ENCODE measurements at regions not wholly inside any gene's neighbourhood (a gene's known extent, or its start where the extent isn't known, plus 50 kb on each side); places are given as distances from the start of the nearest gene placed in this dataset.
"Not testable (repeated sequence)": the region's sequence is repeated elsewhere in the genome, so short reads cannot be mapped to it uniquely, and the experiment has no call there.

GRCh38 chr12:34405286-34406227, 383.3 kb downstream of the ALG10 start:
- Histone ChIP-seq H3K4me1 (ENCODE audit: insufficient read depth, poor library complexity, severe bottlenecking) (no peaks in the 10 kb centered on the region), H3K27ac (ENCODE audit: poor library complexity, severe bottlenecking) (no peak overlapping the region), H3K36me3 (ENCODE audit: low read depth) (no peaks in the 10 kb centered on the region), H3K9me3 (ENCODE audit: severe bottlenecking) (peaks cover 7% of the 10 kb centered on the region), H3K27me3 (ENCODE audit: insufficient read depth, poor library complexity, severe bottlenecking) (no peaks in the 10 kb centered on the region), H3K4me3 (ENCODE audit: severe bottlenecking) (no peak overlapping the region)
- ATAC-seq (ENCODE audit: low read depth) (no peak), DNase-seq (ENCODE audit: low spot score) (peak; percentile 29)
- no peak for TF ChIP-seq CTCF (IDR thresholded peaks at IDR 0.05; ENCODE audit: poor library complexity, severe bottlenecking)

- DNase-seq (ENCODE audit: low spot score) (peak; percentile 21), ATAC-seq (ENCODE audit: low read depth) (no peak)
- Histone ChIP-seq H3K36me3 (ENCODE audit: low read depth) (no peaks in the 10 kb centered on the region), H3K27me3 (ENCODE audit: insufficient read depth, poor library complexity, severe bottlenecking) (no peaks in the 10 kb centered on the region), H3K27ac (ENCODE audit: poor library complexity, severe bottlenecking) (no peak overlapping the region), H3K4me1 (ENCODE audit: insufficient read depth, poor library complexity, severe bottlenecking) (no peaks in the 10 kb centered on the region), H3K4me3 (ENCODE audit: severe bottlenecking) (no peak overlapping the region), H3K9me3 (ENCODE audit: severe bottlenecking) (peaks cover 6% of the 10 kb centered on the region)
- no peak for TF ChIP-seq CTCF (IDR thresholded peaks at IDR 0.05; ENCODE audit: poor library complexity, severe bottlenecking)
Measured at GRCh38 chr12:34406228-34406995, 384.1 kb downstream of the ALG10 start.

- H3K27ac ChIP-seq (ENCODE audit: poor library complexity, severe bottlenecking): no peak overlapping the region
- TF ChIP-seq CTCF (IDR thresholded peaks at IDR 0.05; ENCODE audit: poor library complexity, severe bottlenecking): no peak
- peaks cover 6% of the 10 kb centered on the region for H3K9me3 ChIP-seq (ENCODE audit: severe bottlenecking)
- no peaks in the 10 kb centered on the region for H3K27me3 ChIP-seq (ENCODE audit: insufficient read depth, poor library complexity, severe bottlenecking)
- DNase-seq (ENCODE audit: low spot score) (peak; percentile 20), ATAC-seq (ENCODE audit: low read depth) (no peak)
- H3K4me1 ChIP-seq (ENCODE audit: insufficient read depth, poor library complexity, severe bottlenecking): no peaks in the 10 kb centered on the region
- H3K4me3 ChIP-seq (ENCODE audit: severe bottlenecking): no peak overlapping the region
- no peaks in the 10 kb centered on the region for H3K36me3 ChIP-seq (ENCODE audit: low read depth)
Measured at GRCh38 chr12:34406996-34407300, 384.7 kb downstream of the ALG10 start.

GRCh38 chr12:34407813-34408212, 385.5 kb downstream of the ALG10 start:
- Histone ChIP-seq H3K4me3 (ENCODE audit: severe bottlenecking) (no peak overlapping the region), H3K4me1 (ENCODE audit: insufficient read depth, poor library complexity, severe bottlenecking) (no peaks in the 10 kb centered on the region), H3K9me3 (ENCODE audit: severe bottlenecking) (peaks cover 6% of the 10 kb centered on the region), H3K36me3 (ENCODE audit: low read depth) (no peaks in the 10 kb centered on the region), H3K27me3 (ENCODE audit: insufficient read depth, poor library complexity, severe bottlenecking) (no peaks in the 10 kb centered on the region), H3K27ac (ENCODE audit: poor library complexity, severe bottlenecking) (no peak overlapping the region)
- ATAC-seq (ENCODE audit: low read depth) (no peak), DNase-seq (ENCODE audit: low spot score) (no peak)
- no peak for TF ChIP-seq CTCF (IDR thresholded peaks at IDR 0.05; ENCODE audit: poor library complexity, severe bottlenecking)

- not testable (repeated sequence) for H3K9me3 ChIP-seq (ENCODE audit: severe bottlenecking)
Measured at GRCh38 chr12:34431509-34431908, 409.2 kb downstream of the ALG10 start.

More at GRCh38 chr12:34431509-34431908, 409.2 kb downstream of the ALG10 start:
- H3K4me3 ChIP-seq (ENCODE audit: severe bottlenecking); ATAC-seq (ENCODE audit: low read depth); DNase-seq (ENCODE audit: low spot score); H3K4me1 ChIP-seq (ENCODE audit: insufficient read depth, poor library complexity, severe bottlenecking); H3K36me3 ChIP-seq (ENCODE audit: low read depth); H3K27me3 ChIP-seq (ENCODE audit: insufficient read depth, poor library complexity, severe bottlenecking); H3K27ac ChIP-seq (ENCODE audit: poor library complexity, severe bottlenecking): not testable (repeated sequence)

Measured in RWPE2 (cell line).